ENCODE measurements at regions not wholly inside any gene's neighbourhood (a gene's known extent, or its start where the extent isn't known, plus 50 kb on each side); places are given as distances from the start of the nearest gene placed in this dataset.

- ATAC-seq (no peak), DNase-seq (ENCODE audit: low read depth, low spot score) (no peak)
- H3K4me3 ChIP-seq (replicated peaks in 1 of 2; ENCODE audit: low read depth in 1 of 2, low read length in 2 of 2): no peak overlapping the region
- no peaks in the 10 kb centered on the region for H3K79me2 ChIP-seq (ENCODE audit: insufficient read depth, low read length)
- CTCF ChIA-PET: no interaction called here
- no peak overlapping the region for H3K4me2 ChIP-seq (ENCODE audit: low read length)
- no peaks in the 10 kb centered on the region for H3K9me2 ChIP-seq (ENCODE audit: insufficient read depth)
- POLR2A ChIA-PET: no interaction called here
- intact Hi-C loops (cut with micrococcal nuclease): no loop called here
- H3K4me1 ChIP-seq (ENCODE audit: control insufficient read depth in 1 of 2, insufficient read depth in 2 of 2, low read length in 2 of 2): peaks cover 0 to 8% of the 10 kb centered on the region in 2 experiments; a peak in 2 of 4 replicates
- no peaks in the 10 kb centered on the region for H3K27me3 ChIP-seq (ENCODE audit: insufficient read depth, low read length)
- RAD21 ChIA-PET (ENCODE audit: low non-redundant PET in 1 of 2, low total read pairs in 2 of 2, uncharacterized antibody in 2 of 2, unreplicated experiment in 2 of 2): no interaction called here
- no peak overlapping the region for H3K9ac ChIP-seq (ENCODE audit: low read length)
- H4K20me1 ChIP-seq (ENCODE audit: insufficient read depth): no peaks in the 10 kb centered on the region
- no peak overlapping the region for H3K27ac ChIP-seq (ENCODE audit: low read depth, low read length)
- no peak for TF ChIP-seq SIN3A (IDR thresholded peaks at IDR 0.05; ENCODE audit: low read depth)
- TF ChIP-seq, protein P1, sequence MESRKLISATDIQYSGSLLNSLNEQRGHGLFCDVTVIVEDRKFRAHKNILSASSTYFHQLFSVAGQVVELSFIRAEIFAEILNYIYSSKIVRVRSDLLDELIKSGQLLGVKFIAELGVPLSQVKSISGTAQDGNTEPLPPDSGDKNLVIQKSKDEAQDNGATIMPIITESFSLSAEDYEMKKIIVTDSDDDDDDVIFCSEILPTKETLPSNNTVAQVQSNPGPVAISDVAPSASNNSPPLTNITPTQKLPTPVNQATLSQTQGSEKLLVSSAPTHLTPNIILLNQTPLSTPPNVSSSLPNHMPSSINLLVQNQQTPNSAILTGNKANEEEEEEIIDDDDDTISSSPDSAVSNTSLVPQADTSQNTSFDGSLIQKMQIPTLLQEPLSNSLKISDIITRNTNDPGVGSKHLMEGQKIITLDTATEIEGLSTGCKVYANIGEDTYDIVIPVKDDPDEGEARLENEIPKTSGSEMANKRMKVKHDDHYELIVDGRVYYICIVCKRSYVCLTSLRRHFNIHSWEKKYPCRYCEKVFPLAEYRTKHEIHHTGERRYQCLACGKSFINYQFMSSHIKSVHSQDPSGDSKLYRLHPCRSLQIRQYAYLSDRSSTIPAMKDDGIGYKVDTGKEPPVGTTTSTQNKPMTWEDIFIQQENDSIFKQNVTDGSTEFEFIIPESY (IDR thresholded peaks at IDR 0.05; ENCODE audit: extremely low read depth, insufficient replicate concordance, low read length): no peak
- no peak for TF ChIP-seq POLR2A (IDR thresholded peaks at IDR 0.05; ENCODE audit: borderline replicate concordance, extremely low read depth, insufficient read depth, insufficient read length)
- TF ChIP-seq CBX3 (IDR thresholded peaks at IDR 0.05; ENCODE audit: low read depth): no peak
- no peak for TF ChIP-seq SP1 (IDR thresholded peaks at IDR 0.05; ENCODE audit: low read depth)
- no peak for TF ChIP-seq CTCF (IDR thresholded peaks at IDR 0.05 in 2 of 3, conservative IDR thresholded peaks at IDR 0.05 in 1 of 3; ENCODE audit: borderline replicate concordance in 1 of 3, insufficient read depth in 1 of 3, low read depth in 2 of 3, low read length in 2 of 3)
- TF ChIP-seq, protein P2, sequence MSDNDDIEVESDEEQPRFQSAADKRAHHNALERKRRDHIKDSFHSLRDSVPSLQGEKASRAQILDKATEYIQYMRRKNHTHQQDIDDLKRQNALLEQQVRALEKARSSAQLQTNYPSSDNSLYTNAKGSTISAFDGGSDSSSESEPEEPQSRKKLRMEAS (IDR thresholded peaks at IDR 0.05): no peak
- no peak for TF ChIP-seq EZH2phosphoT487 (IDR thresholded peaks at IDR 0.05; ENCODE audit: borderline replicate concordance)
- TF ChIP-seq ZFX (IDR thresholded peaks at IDR 0.05): no peak
- no peak for TF ChIP-seq REST (IDR thresholded peaks at IDR 0.05; ENCODE audit: low read depth)
- TF ChIP-seq FOSL1 (IDR thresholded peaks at IDR 0.05; ENCODE audit: low read depth): no peak
- no peak for TF ChIP-seq EZH2 (IDR thresholded peaks at IDR 0.05)
- no peak for TF ChIP-seq SRF (IDR thresholded peaks at IDR 0.05; ENCODE audit: low read depth)
- no peak for TF ChIP-seq RAD21 (IDR thresholded peaks at IDR 0.05; ENCODE audit: low read depth)
- no peaks in the 10 kb centered on the region for H3K36me3 ChIP-seq (ENCODE audit: control insufficient read depth in 1 of 2, insufficient read depth in 2 of 2, low read length in 2 of 2)
- no peaks in the 10 kb centered on the region for H3K9me3 ChIP-seq (ENCODE audit: control insufficient read depth in 1 of 2, insufficient read depth in 1 of 2, low read depth in 1 of 2, low read length in 2 of 2)
- BruUV-seq (replicated peaks): no TSS peak
- no peak overlapping the region for H2AFZ ChIP-seq (ENCODE audit: low read depth, low read length, poor library complexity, severe bottlenecking)
These were observed 204.0 kb upstream of the NFIA start for GRCh38 chr1:60878323-60878722.

All from HCT116 (cell line).